GM19397 (cell line): ENCODE measurements at regions not wholly inside any gene's neighbourhood (a gene's known extent, or its start where the extent isn't known, plus 50 kb on each side); places are given as distances from the start of the nearest gene placed in this dataset.
"Not testable (repeated sequence)": the region's sequence is repeated elsewhere in the genome, so short reads cannot be mapped to it uniquely, and the experiment has no call there.

Experiments
- ATAC-seq: cut with Tn5 transposase; IDR thresholded peaks from one replicate; pipeline ENCODE4 v1.9.1; 2021; ENCODE audit warnings: mild to moderate bottlenecking, moderate library complexity; ENCODE audit not compliant: unreplicated experiment

DNA sequence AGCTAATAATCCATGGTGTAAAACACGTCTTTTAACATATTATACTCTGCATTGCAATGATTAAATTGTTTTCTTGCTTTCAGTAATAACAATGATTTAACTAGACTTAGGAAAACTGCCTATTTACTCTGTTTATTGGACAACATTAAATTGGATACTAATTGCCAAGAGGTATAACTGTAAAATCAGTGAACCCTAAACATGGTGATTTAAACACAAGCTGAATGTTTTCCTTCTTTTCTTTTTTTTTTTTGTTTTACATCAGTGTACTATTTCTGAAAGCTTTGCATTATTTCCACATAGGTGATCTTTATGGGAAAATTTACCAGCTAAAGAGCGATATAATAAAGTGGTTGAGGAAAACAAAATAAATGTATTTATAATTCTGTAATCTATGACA lies 276.7 kb downstream of the PCDH7 start:
- no peak for ATAC-seq

GRCh38 chr4:31005037-31005436 lies 284.9 kb downstream of the PCDH7 start:
- no peak for ATAC-seq

- no peak for ATAC-seq
These were observed 287.7 kb downstream of the PCDH7 start for GRCh38 chr4:31007858-31008257.

GRCh38 chr4:31009926-31010325 lies 289.8 kb downstream of the PCDH7 start:
- ATAC-seq: no peak

GRCh38 chr4:31015123-31015522 lies 295.0 kb downstream of the PCDH7 start:
- no peak for ATAC-seq

GRCh38 chr4:31016322-31017061 lies 296.3 kb downstream of the PCDH7 start:
- ATAC-seq: no peak

DNA sequence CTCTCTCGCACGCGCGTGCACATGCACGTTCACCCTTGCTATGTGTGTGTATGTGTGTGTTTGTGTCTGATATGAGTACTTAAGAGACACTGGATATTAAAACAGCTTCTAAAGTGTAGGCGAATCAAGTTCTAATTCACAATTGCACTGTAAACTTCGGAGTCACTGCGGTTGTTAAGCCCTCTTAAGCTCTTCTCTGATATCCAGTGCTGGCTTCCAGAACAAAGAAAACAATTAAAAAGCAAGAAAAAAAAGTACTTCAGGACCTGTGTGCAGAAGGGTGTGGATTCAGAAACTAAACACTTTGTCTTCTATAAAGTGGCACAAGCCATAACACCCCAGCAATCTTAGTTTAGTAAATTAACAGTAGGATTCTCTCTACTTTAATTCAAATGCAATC lies 300.2 kb downstream of the PCDH7 start:
- no peak for ATAC-seq

- ATAC-seq: no peak
These were observed 300.8 kb downstream of the PCDH7 start for GRCh38 chr4:31021008-31021407.

- no peak for ATAC-seq
These were observed 302.5 kb downstream of the PCDH7 start for GRCh38 chr4:31022702-31023101.

GRCh38 chr4:31023109-31023508 lies 302.9 kb downstream of the PCDH7 start:
- no peak for ATAC-seq

- no peak for ATAC-seq
These were observed 303.6 kb downstream of the PCDH7 start for GRCh38 chr4:31023742-31024141.

DNA sequence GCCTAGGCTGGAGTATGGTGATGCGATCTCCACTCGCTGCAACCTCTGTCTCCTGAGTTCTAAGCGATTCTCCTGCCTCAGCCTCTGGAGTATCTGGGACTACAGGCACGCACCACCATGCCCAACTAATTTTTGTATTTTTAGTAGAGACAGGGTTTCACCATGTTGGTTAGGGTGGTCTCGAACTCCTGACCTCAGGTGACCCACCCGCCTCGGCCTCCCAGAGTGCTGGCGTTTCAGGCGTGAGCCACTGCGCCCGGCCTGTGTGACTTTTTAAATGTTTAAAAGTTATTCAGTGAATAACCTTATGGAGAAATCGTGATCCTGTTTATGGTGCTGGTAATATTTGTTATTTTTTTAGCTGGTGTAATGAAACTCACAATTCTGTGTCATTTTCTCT lies 304.6 kb downstream of the PCDH7 start:
- not testable (repeated sequence) for ATAC-seq

GRCh38 chr4:31026256-31026655 lies 306.1 kb downstream of the PCDH7 start:
- no peak for ATAC-seq

DNA sequence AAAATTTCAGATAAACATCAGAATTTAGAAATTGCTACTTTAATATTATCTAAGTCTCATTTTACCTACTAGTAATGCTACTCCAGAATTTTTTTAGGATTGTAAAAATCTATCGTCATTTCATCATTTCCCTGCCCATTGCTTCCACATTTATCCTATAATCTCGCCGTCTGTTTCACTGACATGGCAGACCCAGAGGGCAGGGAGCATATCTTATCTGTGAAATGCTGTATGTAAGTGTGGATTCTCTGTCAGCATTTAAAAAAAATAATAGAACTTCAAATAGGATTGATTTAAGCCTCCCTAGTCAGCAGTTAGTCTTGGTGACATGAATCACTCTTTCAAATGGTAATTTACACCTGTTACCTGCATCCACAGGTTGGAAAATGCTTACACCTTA lies 314.4 kb downstream of the PCDH7 start:
- no peak for ATAC-seq

DNA sequence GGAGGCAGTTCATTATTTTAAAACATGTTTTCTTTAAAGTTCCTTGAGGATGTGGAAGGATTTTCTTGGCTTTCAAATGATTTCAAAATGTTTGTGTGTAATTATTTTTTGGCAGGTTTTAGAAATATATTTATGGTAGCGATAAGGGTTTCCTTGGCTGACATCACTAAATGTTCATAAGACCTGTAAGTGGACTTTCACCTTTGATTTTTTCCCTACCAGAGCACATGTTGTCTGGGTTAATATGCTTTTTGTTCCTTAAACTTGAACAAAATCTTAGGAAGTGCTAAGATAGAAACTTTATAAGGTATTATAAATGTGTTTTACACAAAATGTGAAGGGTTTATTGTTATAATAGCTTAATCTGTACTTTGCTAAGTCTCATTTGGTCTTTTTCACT lies 315.6 kb downstream of the PCDH7 start:
- ATAC-seq: no peak

GRCh38 chr4:31037703-31038102 lies 317.5 kb downstream of the PCDH7 start:
- no peak for ATAC-seq

- no peak for ATAC-seq
These were observed 319.2 kb downstream of the PCDH7 start for GRCh38 chr4:31039382-31039781.

GRCh38 chr4:31040106-31040505 lies 319.9 kb downstream of the PCDH7 start:
- ATAC-seq: no peak

- no peak for ATAC-seq
These were observed 321.2 kb downstream of the PCDH7 start for GRCh38 chr4:31041385-31041784.

DNA sequence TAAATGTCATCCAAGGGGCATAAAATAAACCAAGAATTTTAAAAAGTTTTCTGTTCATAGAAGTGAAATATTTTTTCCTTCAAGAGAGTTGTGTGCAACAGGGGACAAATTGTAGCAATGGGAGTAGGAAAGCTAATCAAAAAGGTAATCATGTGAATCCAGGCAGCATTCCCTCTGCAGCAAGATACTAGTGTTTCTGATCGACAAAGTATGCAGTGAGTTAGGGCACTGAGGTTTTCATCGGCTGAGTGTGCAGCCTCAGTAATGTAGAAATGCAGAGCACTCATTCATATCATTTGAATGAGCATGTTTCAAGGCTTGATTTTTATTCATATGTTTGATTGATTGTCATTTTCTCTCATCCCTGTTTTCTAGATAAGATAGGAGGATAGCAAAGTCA lies 321.7 kb downstream of the PCDH7 start:
- ATAC-seq: no peak

DNA sequence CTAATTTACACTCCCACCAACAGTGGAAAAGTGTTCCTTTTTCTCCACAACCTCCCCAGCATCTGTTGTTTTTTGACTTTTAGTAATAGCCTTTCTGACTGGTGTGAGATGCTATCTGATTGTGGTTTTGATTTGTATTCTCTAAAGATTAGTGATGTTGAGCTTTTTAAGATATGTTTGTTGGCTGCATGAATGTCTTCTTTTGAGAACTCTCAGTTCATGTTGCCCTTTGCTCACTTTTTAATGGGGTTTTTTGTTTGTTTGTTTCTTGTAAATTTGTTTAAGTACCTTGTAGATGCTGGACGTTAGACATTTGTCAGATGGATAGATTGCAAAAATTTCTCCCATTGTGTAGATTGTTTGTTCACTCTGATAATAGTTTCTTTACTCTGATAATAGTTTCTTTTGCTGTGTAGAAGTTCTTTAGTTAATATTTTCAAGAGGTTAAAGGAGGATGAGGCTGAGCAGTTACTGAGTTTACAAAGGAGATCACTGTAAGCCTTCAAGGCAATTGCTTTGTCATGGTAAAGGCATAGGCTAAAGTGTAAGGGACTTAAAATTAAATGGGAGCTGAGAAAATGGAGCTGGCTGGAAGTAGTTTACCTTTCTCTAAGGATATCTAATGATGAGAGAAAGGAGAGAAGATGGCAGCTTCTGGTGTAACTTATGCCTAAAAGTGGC lies 323.4 kb downstream of the PCDH7 start:
- no peak for ATAC-seq

DNA sequence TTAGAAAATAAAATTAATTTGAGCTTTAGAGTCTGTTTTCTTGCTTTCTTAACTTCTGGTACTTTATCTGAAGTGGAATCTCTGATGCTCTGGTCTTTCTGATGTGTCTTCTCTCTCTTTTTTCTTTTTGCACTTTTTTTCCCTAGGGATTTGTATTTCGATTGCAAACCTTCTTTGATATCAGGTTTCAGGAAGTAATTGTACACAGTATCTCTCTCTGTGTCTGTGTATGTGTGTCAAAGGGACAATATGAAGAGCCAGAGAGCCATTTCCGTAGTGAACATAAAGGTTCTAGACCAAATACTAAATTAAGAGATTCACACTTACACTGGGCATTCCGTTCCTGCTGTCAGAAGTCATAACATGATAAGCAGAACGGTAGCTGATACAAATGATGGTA lies 325.0 kb downstream of the PCDH7 start:
- no peak for ATAC-seq
